ENCODE measurements at regions not wholly inside any gene's neighbourhood (a gene's known extent, or its start where the extent isn't known, plus 50 kb on each side); places are given as distances from the start of the nearest gene placed in this dataset.

DNA sequence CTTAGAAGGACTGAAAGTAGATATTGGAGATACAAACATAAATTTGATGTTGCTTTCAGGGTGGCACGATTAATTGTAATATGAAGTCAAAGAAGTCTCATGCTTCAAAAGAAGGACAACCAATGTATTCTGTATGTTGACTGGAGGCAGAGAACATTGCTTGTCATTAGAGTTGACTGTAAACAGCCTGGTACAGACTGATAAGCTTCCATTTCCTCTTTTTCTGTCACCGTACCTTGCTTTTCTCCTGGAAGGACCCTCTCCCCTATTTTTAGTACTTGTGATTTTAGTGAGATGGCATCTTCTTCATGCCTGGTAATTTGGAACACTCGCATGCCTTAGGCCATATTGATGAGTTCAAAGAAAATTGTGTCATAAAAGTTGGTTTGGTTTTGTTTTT lies 809.4 kb downstream of the PRELID2 start:
- no peak for DNase-seq (ENCODE audit: low read depth in 1 of 2, low spot score in 1 of 2)
- TF ChIP-seq POLR2AphosphoS5 (IDR thresholded peaks at IDR 0.05; ENCODE audit: low read depth) (no peak), SPI1 (IDR thresholded peaks at IDR 0.05; ENCODE audit: borderline replicate concordance, low read depth) (0 out of 2 replicates have a peak, but pooled peaks have one; percentile 30)
- Histone ChIP-seq H3K27ac (replicated peaks) (no peak overlapping the region), H3K4me3 (replicated peaks; ENCODE audit: insufficient read depth, low read length) (no peak overlapping the region), H3K27me3 (ENCODE audit: insufficient read depth, poor library complexity, severe bottlenecking) (no peaks in the 10 kb centered on the region)

DNA sequence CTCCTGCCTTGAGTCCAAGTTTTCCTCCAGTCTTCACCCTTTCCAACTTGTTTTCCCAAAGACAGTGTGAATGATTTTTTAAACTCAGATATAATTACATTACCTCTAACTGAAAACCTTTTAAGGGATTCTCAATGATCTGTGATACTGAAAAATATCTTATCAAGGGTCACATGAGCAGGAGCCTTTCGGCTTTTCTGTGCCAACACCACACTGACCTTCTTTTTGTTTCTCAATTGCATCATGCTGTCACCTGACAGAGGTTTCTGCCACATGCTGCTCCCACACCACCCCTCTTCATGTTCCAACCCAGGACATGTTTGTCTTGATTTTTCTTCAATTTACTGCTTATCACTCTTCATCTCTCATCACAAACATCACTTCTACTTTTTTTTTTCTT lies 820.0 kb downstream of the PRELID2 start:
- no peak for TF ChIP-seq POLR2AphosphoS5 (IDR thresholded peaks at IDR 0.05; ENCODE audit: low read depth)
- no peak for TF ChIP-seq SPI1 (IDR thresholded peaks at IDR 0.05; ENCODE audit: borderline replicate concordance, low read depth)
- no peak for DNase-seq (ENCODE audit: low read depth in 1 of 2, low spot score in 1 of 2)
- Histone ChIP-seq H3K27me3 (ENCODE audit: insufficient read depth, poor library complexity, severe bottlenecking) (no peaks in the 10 kb centered on the region), H3K4me3 (replicated peaks; ENCODE audit: insufficient read depth, low read length) (no peak overlapping the region), H3K27ac (replicated peaks) (no peak overlapping the region)

DNA sequence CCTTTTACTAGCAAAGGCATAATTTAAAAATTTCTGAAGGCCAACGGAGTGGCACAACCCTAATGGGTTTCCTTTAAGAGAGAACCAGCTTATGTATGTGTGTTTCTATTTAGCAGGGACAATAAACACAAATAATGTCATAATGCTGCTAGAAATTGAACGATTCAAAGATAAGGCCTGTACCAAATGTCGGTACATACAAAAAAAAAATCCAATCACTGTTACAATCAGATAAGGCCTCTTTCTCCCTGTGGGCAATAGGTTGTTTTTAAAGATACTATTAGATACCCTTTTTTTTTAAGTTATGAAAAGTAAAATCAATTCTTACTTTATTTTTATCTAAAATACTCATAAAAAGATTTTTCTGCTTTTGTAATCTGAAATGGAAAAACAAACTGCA lies 821.0 kb downstream of the PRELID2 start:
- Histone ChIP-seq H3K27ac (replicated peaks) (no peak overlapping the region), H3K27me3 (ENCODE audit: insufficient read depth, poor library complexity, severe bottlenecking) (no peaks in the 10 kb centered on the region), H3K4me3 (replicated peaks; ENCODE audit: insufficient read depth, low read length) (no peak overlapping the region)
- no peak for DNase-seq (ENCODE audit: low read depth in 1 of 2, low spot score in 1 of 2)
- TF ChIP-seq, protein P1, sequence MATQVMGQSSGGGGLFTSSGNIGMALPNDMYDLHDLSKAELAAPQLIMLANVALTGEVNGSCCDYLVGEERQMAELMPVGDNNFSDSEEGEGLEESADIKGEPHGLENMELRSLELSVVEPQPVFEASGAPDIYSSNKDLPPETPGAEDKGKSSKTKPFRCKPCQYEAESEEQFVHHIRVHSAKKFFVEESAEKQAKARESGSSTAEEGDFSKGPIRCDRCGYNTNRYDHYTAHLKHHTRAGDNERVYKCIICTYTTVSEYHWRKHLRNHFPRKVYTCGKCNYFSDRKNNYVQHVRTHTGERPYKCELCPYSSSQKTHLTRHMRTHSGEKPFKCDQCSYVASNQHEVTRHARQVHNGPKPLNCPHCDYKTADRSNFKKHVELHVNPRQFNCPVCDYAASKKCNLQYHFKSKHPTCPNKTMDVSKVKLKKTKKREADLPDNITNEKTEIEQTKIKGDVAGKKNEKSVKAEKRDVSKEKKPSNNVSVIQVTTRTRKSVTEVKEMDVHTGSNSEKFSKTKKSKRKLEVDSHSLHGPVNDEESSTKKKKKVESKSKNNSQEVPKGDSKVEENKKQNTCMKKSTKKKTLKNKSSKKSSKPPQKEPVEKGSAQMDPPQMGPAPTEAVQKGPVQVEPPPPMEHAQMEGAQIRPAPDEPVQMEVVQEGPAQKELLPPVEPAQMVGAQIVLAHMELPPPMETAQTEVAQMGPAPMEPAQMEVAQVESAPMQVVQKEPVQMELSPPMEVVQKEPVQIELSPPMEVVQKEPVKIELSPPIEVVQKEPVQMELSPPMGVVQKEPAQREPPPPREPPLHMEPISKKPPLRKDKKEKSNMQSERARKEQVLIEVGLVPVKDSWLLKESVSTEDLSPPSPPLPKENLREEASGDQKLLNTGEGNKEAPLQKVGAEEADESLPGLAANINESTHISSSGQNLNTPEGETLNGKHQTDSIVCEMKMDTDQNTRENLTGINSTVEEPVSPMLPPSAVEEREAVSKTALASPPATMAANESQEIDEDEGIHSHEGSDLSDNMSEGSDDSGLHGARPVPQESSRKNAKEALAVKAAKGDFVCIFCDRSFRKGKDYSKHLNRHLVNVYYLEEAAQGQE (IDR thresholded peaks at IDR 0.05; ENCODE audit: insufficient replicate concordance, low read depth) = no peak
- no peak for TF ChIP-seq GABPA (IDR thresholded peaks at IDR 0.05; ENCODE audit: low read depth)
- TF ChIP-seq SPI1 (IDR thresholded peaks at IDR 0.05; ENCODE audit: borderline replicate concordance, low read depth) = no peak
- TF ChIP-seq, protein P2, sequence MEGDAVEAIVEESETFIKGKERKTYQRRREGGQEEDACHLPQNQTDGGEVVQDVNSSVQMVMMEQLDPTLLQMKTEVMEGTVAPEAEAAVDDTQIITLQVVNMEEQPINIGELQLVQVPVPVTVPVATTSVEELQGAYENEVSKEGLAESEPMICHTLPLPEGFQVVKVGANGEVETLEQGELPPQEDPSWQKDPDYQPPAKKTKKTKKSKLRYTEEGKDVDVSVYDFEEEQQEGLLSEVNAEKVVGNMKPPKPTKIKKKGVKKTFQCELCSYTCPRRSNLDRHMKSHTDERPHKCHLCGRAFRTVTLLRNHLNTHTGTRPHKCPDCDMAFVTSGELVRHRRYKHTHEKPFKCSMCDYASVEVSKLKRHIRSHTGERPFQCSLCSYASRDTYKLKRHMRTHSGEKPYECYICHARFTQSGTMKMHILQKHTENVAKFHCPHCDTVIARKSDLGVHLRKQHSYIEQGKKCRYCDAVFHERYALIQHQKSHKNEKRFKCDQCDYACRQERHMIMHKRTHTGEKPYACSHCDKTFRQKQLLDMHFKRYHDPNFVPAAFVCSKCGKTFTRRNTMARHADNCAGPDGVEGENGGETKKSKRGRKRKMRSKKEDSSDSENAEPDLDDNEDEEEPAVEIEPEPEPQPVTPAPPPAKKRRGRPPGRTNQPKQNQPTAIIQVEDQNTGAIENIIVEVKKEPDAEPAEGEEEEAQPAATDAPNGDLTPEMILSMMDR (IDR thresholded peaks at IDR 0.05; ENCODE audit: insufficient read depth, low read length) = no peak
- TF ChIP-seq POLR2AphosphoS5 (IDR thresholded peaks at IDR 0.05; ENCODE audit: low read depth) = no peak

DNA sequence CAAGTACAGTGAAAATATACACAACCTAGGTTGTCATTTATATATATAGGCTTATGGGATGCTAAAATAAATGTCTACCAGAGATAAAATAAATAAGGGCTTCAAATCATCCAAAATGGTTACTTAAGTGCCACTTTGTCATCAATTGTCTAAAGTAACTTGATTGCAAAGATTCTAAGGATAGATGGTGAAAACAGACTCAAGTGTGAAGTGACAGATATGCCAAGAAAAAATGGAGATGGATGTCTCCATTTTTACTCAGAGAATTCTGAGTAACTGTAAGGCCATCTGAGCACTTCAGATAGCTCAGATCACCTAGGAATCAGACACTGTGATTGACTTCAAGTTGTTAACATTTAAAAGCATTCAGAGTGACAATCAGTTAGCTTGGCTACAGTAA lies 824.3 kb downstream of the PRELID2 start:
- no peak for DNase-seq (ENCODE audit: low read depth in 1 of 2, low spot score in 1 of 2)
- Histone ChIP-seq H3K27me3 (ENCODE audit: insufficient read depth, poor library complexity, severe bottlenecking) (no peaks in the 10 kb centered on the region), H3K4me3 (replicated peaks; ENCODE audit: insufficient read depth, low read length) (no peak overlapping the region), H3K27ac (replicated peaks) (no peak overlapping the region)
- TF ChIP-seq, protein P1 (IDR thresholded peaks at IDR 0.05; ENCODE audit: insufficient replicate concordance, low read depth) = no peak
- TF ChIP-seq SPI1 (IDR thresholded peaks at IDR 0.05; ENCODE audit: borderline replicate concordance, low read depth) (no peak), POLR2AphosphoS5 (IDR thresholded peaks at IDR 0.05; ENCODE audit: low read depth) (no peak), GABPA (IDR thresholded peaks at IDR 0.05; ENCODE audit: low read depth) (no peak)
- TF ChIP-seq, protein P2 (IDR thresholded peaks at IDR 0.05; ENCODE audit: insufficient read depth, low read length) = no peak

DNA sequence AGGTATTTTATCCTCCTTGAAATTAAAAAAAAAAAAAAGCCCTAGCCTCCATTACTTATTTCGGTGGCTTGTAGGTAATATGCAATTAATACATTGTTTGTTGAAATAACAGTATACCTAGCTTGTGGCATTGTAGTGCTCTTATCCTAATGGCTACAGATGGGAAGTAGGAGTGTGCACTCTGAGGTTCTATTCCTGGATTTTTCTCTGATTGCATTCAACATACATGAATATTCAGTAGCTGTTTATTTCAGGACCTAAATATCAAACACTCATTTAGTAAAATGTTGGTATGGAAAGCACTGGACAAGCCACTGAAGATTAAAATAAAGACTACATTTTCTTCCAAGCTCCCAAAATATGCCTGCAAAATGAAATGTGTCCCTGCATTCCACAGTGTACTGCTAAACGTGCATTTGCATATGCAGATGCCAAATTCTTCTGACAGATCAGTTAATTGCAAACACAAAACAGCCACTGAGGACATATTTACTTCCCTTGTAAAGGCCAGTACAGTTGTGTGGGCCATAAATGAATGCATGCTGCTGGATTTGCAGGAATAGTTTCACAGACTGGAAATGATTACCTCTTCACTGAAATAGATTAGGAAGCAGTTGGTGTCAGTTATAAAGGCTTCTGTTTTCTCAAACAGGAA lies 826.1 kb downstream of the PRELID2 start:
- Histone ChIP-seq H3K27me3 (ENCODE audit: insufficient read depth, poor library complexity, severe bottlenecking) (no peaks in the 10 kb centered on the region), H3K27ac (replicated peaks) (no peak overlapping the region), H3K4me3 (replicated peaks; ENCODE audit: insufficient read depth, low read length) (no peak overlapping the region)
- no peak for DNase-seq (ENCODE audit: low read depth in 1 of 2, low spot score in 1 of 2)
- TF ChIP-seq GABPA (IDR thresholded peaks at IDR 0.05; ENCODE audit: low read depth) (no peak), POLR2AphosphoS5 (IDR thresholded peaks at IDR 0.05; ENCODE audit: low read depth) (no peak), SPI1 (IDR thresholded peaks at IDR 0.05; ENCODE audit: borderline replicate concordance, low read depth) (no peak)
- TF ChIP-seq, protein P1 (IDR thresholded peaks at IDR 0.05; ENCODE audit: insufficient replicate concordance, low read depth) = no peak
- TF ChIP-seq, protein P2 (IDR thresholded peaks at IDR 0.05; ENCODE audit: insufficient read depth, low read length) = no peak
